H1 (cell line): ENCODE measurements at regions not wholly inside any gene's neighbourhood (a gene's known extent, or its start where the extent isn't known, plus 50 kb on each side); places are given as distances from the start of the nearest gene placed in this dataset.

ENCODE experiments used
- CTCF ChIA-PET: fragments of 300-600 bp; sonication (Branson Sonifier 250); formaldehyde crosslinking; loops from one replicate; lab custom pipeline; 2021; ENCODE audit not compliant: partially characterized antibody; lab: Charles Lee
- POLR2A ChIA-PET: fragments of 300-600 bp; sonication (Branson Sonifier 250); formaldehyde crosslinking; loops from one replicate; lab custom pipeline; 2021; ENCODE audit warnings: inconsistent platforms; ENCODE audit not compliant: partially characterized antibody; lab: Charles Lee
- DNase-seq, 2 experiments: peaks; one replicate each; pipeline versions ENCODE4 v3.0.0 to v3.0.0-alpha.2; 2010 to 2022; ENCODE audit warnings: low spot score in 2 of 2, low read depth in 1 of 2, mixed read lengths in 1 of 2
- FAIRE-seq: peaks from 2 replicates; lab custom pipeline; 2011; peaks lifted over from hg19 to GRCh38; lab: Jason Lieb, UNC
- H2AFZ ChIP-seq: 2 replicates; pipeline ENCODE4 v1.8.1; 2012; ENCODE audit warnings: low read length, inconsistent platforms
- H2AK5ac ChIP-seq: 2 replicates; pipeline ENCODE4 v1.6.1; 2013; ENCODE audit warnings: low read depth, low read length
- H2BK120ac ChIP-seq: replicated peaks from 2 replicates; pipeline ENCODE3; 2013; ENCODE audit warnings: low read depth, low read length, inconsistent platforms
- H2BK12ac ChIP-seq: 2 replicates; pipeline ENCODE4 v1.6.1; 2013; ENCODE audit warnings: low read depth, low read length
- H2BK15ac ChIP-seq: 2 replicates; pipeline ENCODE4 v1.6.1; 2013; ENCODE audit warnings: low read length
- H2BK20ac ChIP-seq: 2 replicates; pipeline ENCODE4 v1.6.1; 2013; ENCODE audit warnings: low read length
- H2BK5ac ChIP-seq: 2 replicates; pipeline ENCODE4 v1.6.1; 2013; ENCODE audit warnings: low read depth, low read length
- H3K14ac ChIP-seq: 2 replicates; pipeline ENCODE4 v1.6.1; 2013; ENCODE audit warnings: inconsistent platforms; ENCODE audit not compliant: insufficient read length
- H3K18ac ChIP-seq: 2 replicates; pipeline ENCODE4 v1.6.1; 2013; ENCODE audit warnings: low read length; ENCODE audit errors: extremely low read depth
- H3K23ac ChIP-seq: 2 replicates; pipeline ENCODE4 v1.6.1; 2013; ENCODE audit warnings: inconsistent platforms; ENCODE audit not compliant: insufficient read length
- H3K23me2 ChIP-seq: 2 replicates; pipeline ENCODE4 v1.6.1; 2013; ENCODE audit warnings: low read depth, low read length
- H3K27ac ChIP-seq: 2 replicates; pipeline ENCODE4 v1.6.1; 2011; ENCODE audit warnings: low read depth, low read length, inconsistent platforms
- H3K27me3 ChIP-seq, 4 experiments: replicated peaks in 1 of 4; 1 replicate in 1 of 4; 2 replicates in 3 of 4; pipeline versions ENCODE4 v1.6.1 to v1.8.1; 2011 to 2013; ENCODE audit warnings: low read length in 3 of 4, mild to moderate bottlenecking in 3 of 4, inconsistent platforms in 2 of 4, mixed read lengths in 2 of 4, moderate library complexity in 1 of 4; ENCODE audit not compliant: control insufficient read depth in 3 of 4, insufficient read depth in 3 of 4; ENCODE audit errors: extremely low read depth in 1 of 4
- H3K36me3 ChIP-seq, 4 experiments: 2 replicates each; pipeline versions ENCODE4 v1.6.1 to v1.8.1; 2011 to 2013; ENCODE audit warnings: mild to moderate bottlenecking in 4 of 4, low read length in 3 of 4, moderate library complexity in 2 of 4, control low read depth in 1 of 4, inconsistent platforms in 1 of 4; ENCODE audit not compliant: insufficient read depth in 4 of 4, control insufficient read depth in 2 of 4
- H3K4ac ChIP-seq: replicated peaks from 2 replicates; pipeline ENCODE3; 2013; ENCODE audit warnings: low read length, low read depth, mixed read lengths, inconsistent platforms; ENCODE audit not compliant: insufficient read length
- H3K4me1 ChIP-seq, 4 experiments: replicated peaks in 1 of 4; 1 replicate in 1 of 4; 2 replicates in 3 of 4; pipeline versions ENCODE4 v1.6.1 to v1.8.1; 2011 to 2013; ENCODE audit warnings: low read length in 3 of 4, inconsistent platforms in 2 of 4, mixed read lengths in 1 of 4; ENCODE audit not compliant: insufficient read depth in 4 of 4, control insufficient read depth in 3 of 4
- H3K4me2 ChIP-seq, 2 experiments: 2 replicates each; pipeline versions ENCODE4 v1.6.1 to v1.8.1; 2011 to 2013; ENCODE audit warnings: low read depth in 2 of 2, low read length in 2 of 2, control low read depth in 1 of 2, inconsistent platforms in 1 of 2, mild to moderate bottlenecking in 1 of 2; ENCODE audit not compliant: insufficient read depth in 1 of 2
- H3K4me3 ChIP-seq, 4 experiments: fragments of 200-600, 300-600 bp in 1 of 4; sonication (generic), shearing (Covaris generic), sonication (Bioruptor Twin) in 1 of 4; 2 replicates each; pipeline versions ENCODE4 v1.5.1 to v1.8.1; 2011 to 2016; ENCODE audit warnings: low read length in 4 of 4, low read depth in 3 of 4, control low read depth in 2 of 4, inconsistent platforms in 2 of 4, mild to moderate bottlenecking in 2 of 4, mixed read lengths in 1 of 4, moderate library complexity in 1 of 4; ENCODE audit not compliant: insufficient read depth in 2 of 4; ENCODE audit errors: extremely low read depth in 1 of 4
- H3K56ac ChIP-seq: replicated peaks from 2 replicates; pipeline ENCODE3; 2013; ENCODE audit warnings: low read depth, mild to moderate bottlenecking, mixed read lengths, low read length, inconsistent platforms; ENCODE audit not compliant: insufficient read length
- H3K79me1 ChIP-seq: 2 replicates; pipeline ENCODE4 v1.6.1; 2013; ENCODE audit warnings: low read depth, low read length, control low read depth
- H3K79me2 ChIP-seq, 2 experiments: 2 replicates each; pipeline versions ENCODE4 v1.6.1 to v1.8.1; 2012 to 2013; ENCODE audit warnings: low read length in 2 of 2, mild to moderate bottlenecking in 2 of 2, inconsistent platforms in 1 of 2; ENCODE audit not compliant: insufficient read depth in 2 of 2, control insufficient read depth in 1 of 2
- H3K9ac ChIP-seq, 4 experiments: replicated peaks in 1 of 4; 1 replicate in 1 of 4; 2 replicates in 3 of 4; pipeline versions ENCODE4 v1.6.1 to v1.8.1; 2011 to 2013; ENCODE audit warnings: low read depth in 3 of 4, low read length in 3 of 4, control low read depth in 2 of 4, mild to moderate bottlenecking in 2 of 4, moderate library complexity in 2 of 4, inconsistent platforms in 1 of 4; ENCODE audit errors: extremely low read depth in 1 of 4
- H3K9me3 ChIP-seq, 2 experiments: 2 replicates each; pipeline versions ENCODE4 v1.6.1 to v1.8.1; 2012 to 2013; ENCODE audit warnings: mild to moderate bottlenecking in 2 of 2, moderate library complexity in 2 of 2, control low read depth in 1 of 2, inconsistent platforms in 1 of 2, low read depth in 1 of 2, low read length in 1 of 2, mixed read lengths in 1 of 2; ENCODE audit not compliant: insufficient read depth in 2 of 2
- H4K20me1 ChIP-seq, 2 experiments: replicated peaks in 1 of 2; 2 replicates each; pipeline versions ENCODE3 to v1.8.1; 2011 to 2013; ENCODE audit warnings: inconsistent platforms in 2 of 2, low read length in 2 of 2, mild to moderate bottlenecking in 1 of 2; ENCODE audit not compliant: insufficient read depth in 2 of 2, control insufficient read depth in 1 of 2
- H4K5ac ChIP-seq: 2 replicates; pipeline ENCODE4 v1.6.1; 2013; ENCODE audit warnings: low read length, low read depth, mixed read lengths, inconsistent platforms; ENCODE audit not compliant: insufficient read length
- H4K8ac ChIP-seq: 2 replicates; pipeline ENCODE4 v1.8.0; 2013; ENCODE audit warnings: mild to moderate bottlenecking, moderate library complexity, low read length, inconsistent platforms; ENCODE audit not compliant: insufficient read depth; ENCODE audit errors: extremely low read depth
- H4K91ac ChIP-seq: replicated peaks from 2 replicates; pipeline ENCODE3; 2013; ENCODE audit warnings: low read length, mixed read lengths, inconsistent platforms; ENCODE audit not compliant: insufficient read length
- BACH1 ChIP-seq: IDR thresholded peaks from 2 replicates; pipeline ENCODE4 v1.6.1; 2012; ENCODE audit warnings: low read length, improper control_type of control experiment
- BRCA1 ChIP-seq: IDR thresholded peaks from 2 replicates; pipeline ENCODE4 v1.6.1; 2012; ENCODE audit warnings: low read depth, low read length, improper control_type of control experiment
- CHD1 ChIP-seq: IDR thresholded peaks from 2 replicates; pipeline ENCODE4 v1.6.1; 2012; ENCODE audit warnings: low read depth, low read length, improper control_type of control experiment
- JUND ChIP-seq: IDR thresholded peaks from 2 replicates; pipeline ENCODE4 v1.6.1; 2011; ENCODE audit warnings: mild to moderate bottlenecking, improper control_type of control experiment, low read length
- RFX5 ChIP-seq: IDR thresholded peaks from 2 replicates; pipeline ENCODE4 v1.6.1; 2011; ENCODE audit warnings: low read depth, low read length, improper control_type of control experiment, borderline replicate concordance
- RXRA ChIP-seq: IDR thresholded peaks from 2 replicates; pipeline ENCODE4 v1.6.1; 2011; ENCODE audit warnings: low read depth, mild to moderate bottlenecking, low read length, moderate library complexity; ENCODE audit not compliant: insufficient read depth
- SIN3A ChIP-seq, 2 experiments: IDR thresholded peaks in 1 of 2; conservative IDR thresholded peaks in 1 of 2; 2 replicates each; pipeline ENCODE4 v1.6.1; 2011 to 2012; ENCODE audit warnings: low read length in 2 of 2, improper control_type of control experiment in 1 of 2, low read depth in 1 of 2, mild to moderate bottlenecking in 1 of 2
- WGBS, 2 experiments: shearing (Covaris generic) in 1 of 2; methylation state at CpG; one replicate each; pipeline versions ENCODE4 v1.1.6 to v1.1.7; 2013 to 2015; ENCODE audit warnings: low lambda C conversion rate in 2 of 2, mixed read lengths in 2 of 2, inconsistent platforms in 1 of 2, low coverage in 1 of 2, missing lambda C conversion rate in 1 of 2; ENCODE audit not compliant: insufficient replicate concordance in 2 of 2, insufficient coverage in 1 of 2, insufficient read length in 1 of 2; ENCODE audit errors: extremely low coverage in 1 of 2, missing lambda C conversion rate in 1 of 2; 5-methylcytosine and 5-hydroxymethylcytosine counted together

GRCh38 chr18:25495606-25496005 is 143.6 kb upstream of the ZNF521 start:
- H2AFZ ChIP-seq: no peak overlapping the region
- H3K79me1 ChIP-seq: no peaks in the 10 kb centered on the region
- no peak overlapping the region for H3K18ac ChIP-seq
- H4K5ac ChIP-seq: no peak overlapping the region
- no peaks in the 10 kb centered on the region for H3K4me1 ChIP-seq
- H4K8ac ChIP-seq: no peak overlapping the region
- H3K9me3 ChIP-seq: no peaks in the 10 kb centered on the region
- H3K4me2 ChIP-seq: no peak overlapping the region
- DNase-seq: no peak
- H3K14ac ChIP-seq: no peak overlapping the region
- CTCF ChIA-PET: no interaction called here
- no peak for FAIRE-seq
- WGBS, 2 experiments: 83% methylated on average over 1 of the region's 1 CpG; no CpG with 5 or more reads in 1 of the 2 experiments
- H3K4ac ChIP-seq: no peak overlapping the region
- H2AK5ac ChIP-seq: no peak overlapping the region
- H3K27me3 ChIP-seq: no peaks in the 10 kb centered on the region
- H3K4me3 ChIP-seq: no peak overlapping the region
- H2BK120ac ChIP-seq: no peak overlapping the region
- no peak overlapping the region for H2BK20ac ChIP-seq
- no peak overlapping the region for H3K23ac ChIP-seq
- H2BK15ac ChIP-seq: no peak overlapping the region
- H2BK12ac ChIP-seq: no peak overlapping the region
- H2BK5ac ChIP-seq: no peak overlapping the region
- POLR2A ChIA-PET: no interaction called here
- H3K27ac ChIP-seq: no peak overlapping the region
- no peak overlapping the region for H3K56ac ChIP-seq
- no peaks in the 10 kb centered on the region for H3K36me3 ChIP-seq
- no peak overlapping the region for H3K9ac ChIP-seq
- H4K91ac ChIP-seq: no peak overlapping the region
- H4K20me1 ChIP-seq: no peaks in the 10 kb centered on the region
- H3K23me2 ChIP-seq: no peaks in the 10 kb centered on the region
- H3K79me2 ChIP-seq: no peaks in the 10 kb centered on the region
- no peak for TF ChIP-seq RFX5
- no peak for TF ChIP-seq JUND
- TF ChIP-seq BRCA1: no peak
- TF ChIP-seq CHD1: no peak
- no peak for TF ChIP-seq RXRA
- TF ChIP-seq SIN3A (conservative IDR thresholded peaks at IDR 0.05 in 1 of 2, IDR thresholded peaks at IDR 0.05 in 1 of 2; ENCODE audit: low read depth in 1 of 2, low read length in 2 of 2): no peak
- no peak for TF ChIP-seq BACH1
